Thyroid gland (tissue), 4 donors: ENCODE measurements at regions not wholly inside any gene's neighbourhood (a gene's known extent, or its start where the extent isn't known, plus 50 kb on each side); places are given as distances from the start of the nearest gene placed in this dataset.

Experiments
- POLR2A ChIP-seq, 2 donors: fragments of 450-650 bp; IDR thresholded peaks; one replicate each; pipeline ENCODE4 v1.6.1; 2017; ENCODE audit warnings: antibody characterized with exemption in 2 of 2, mild to moderate bottlenecking in 2 of 2, moderate library complexity in 1 of 2
- TF ChIP-seq, protein P1 (sequence below), 6 experiments: fragments of 200-600 bp in 3 of 6; fragments of 450-650 bp in 3 of 6; sonication (generic) in 3 of 6; IDR thresholded peaks; one replicate each; pipeline ENCODE4 v1.5.1; 2016 to 2019; ENCODE audit warnings: antibody characterized with exemption in 6 of 6, mild to moderate bottlenecking in 2 of 6, inconsistent platforms in 1 of 6, moderate library complexity in 1 of 6

- TF ChIP-seq, protein P1, sequence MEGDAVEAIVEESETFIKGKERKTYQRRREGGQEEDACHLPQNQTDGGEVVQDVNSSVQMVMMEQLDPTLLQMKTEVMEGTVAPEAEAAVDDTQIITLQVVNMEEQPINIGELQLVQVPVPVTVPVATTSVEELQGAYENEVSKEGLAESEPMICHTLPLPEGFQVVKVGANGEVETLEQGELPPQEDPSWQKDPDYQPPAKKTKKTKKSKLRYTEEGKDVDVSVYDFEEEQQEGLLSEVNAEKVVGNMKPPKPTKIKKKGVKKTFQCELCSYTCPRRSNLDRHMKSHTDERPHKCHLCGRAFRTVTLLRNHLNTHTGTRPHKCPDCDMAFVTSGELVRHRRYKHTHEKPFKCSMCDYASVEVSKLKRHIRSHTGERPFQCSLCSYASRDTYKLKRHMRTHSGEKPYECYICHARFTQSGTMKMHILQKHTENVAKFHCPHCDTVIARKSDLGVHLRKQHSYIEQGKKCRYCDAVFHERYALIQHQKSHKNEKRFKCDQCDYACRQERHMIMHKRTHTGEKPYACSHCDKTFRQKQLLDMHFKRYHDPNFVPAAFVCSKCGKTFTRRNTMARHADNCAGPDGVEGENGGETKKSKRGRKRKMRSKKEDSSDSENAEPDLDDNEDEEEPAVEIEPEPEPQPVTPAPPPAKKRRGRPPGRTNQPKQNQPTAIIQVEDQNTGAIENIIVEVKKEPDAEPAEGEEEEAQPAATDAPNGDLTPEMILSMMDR (IDR thresholded peaks at IDR 0.05): no peak
- TF ChIP-seq POLR2A (IDR thresholded peaks at IDR 0.05): no peak
Observed at GRCh38 chr3:72682936-72683452, 165.3 kb downstream of the SHQ1 start.
